Astrocyte (in vitro differentiated cells and primary cell): ENCODE measurements at regions not wholly inside any gene's neighbourhood (a gene's known extent, or its start where the extent isn't known, plus 50 kb on each side); places are given as distances from the start of the nearest gene placed in this dataset.

ENCODE experiments used
- EZH2 ChIP-seq: IDR thresholded peaks from 2 replicates; pipeline ENCODE4 v1.6.1; 2012; ENCODE audit warnings: mild to moderate bottlenecking, low read length, inconsistent platforms; ENCODE audit not compliant: insufficient read depth
- TF ChIP-seq, protein P1 (sequence below): IDR thresholded peaks from 2 replicates; pipeline ENCODE4 v1.5.1; 2011; ENCODE audit warnings: low read depth, mild to moderate bottlenecking, inconsistent platforms, low read length, moderate library complexity; ENCODE audit not compliant: insufficient read depth

- TF ChIP-seq, protein P1, sequence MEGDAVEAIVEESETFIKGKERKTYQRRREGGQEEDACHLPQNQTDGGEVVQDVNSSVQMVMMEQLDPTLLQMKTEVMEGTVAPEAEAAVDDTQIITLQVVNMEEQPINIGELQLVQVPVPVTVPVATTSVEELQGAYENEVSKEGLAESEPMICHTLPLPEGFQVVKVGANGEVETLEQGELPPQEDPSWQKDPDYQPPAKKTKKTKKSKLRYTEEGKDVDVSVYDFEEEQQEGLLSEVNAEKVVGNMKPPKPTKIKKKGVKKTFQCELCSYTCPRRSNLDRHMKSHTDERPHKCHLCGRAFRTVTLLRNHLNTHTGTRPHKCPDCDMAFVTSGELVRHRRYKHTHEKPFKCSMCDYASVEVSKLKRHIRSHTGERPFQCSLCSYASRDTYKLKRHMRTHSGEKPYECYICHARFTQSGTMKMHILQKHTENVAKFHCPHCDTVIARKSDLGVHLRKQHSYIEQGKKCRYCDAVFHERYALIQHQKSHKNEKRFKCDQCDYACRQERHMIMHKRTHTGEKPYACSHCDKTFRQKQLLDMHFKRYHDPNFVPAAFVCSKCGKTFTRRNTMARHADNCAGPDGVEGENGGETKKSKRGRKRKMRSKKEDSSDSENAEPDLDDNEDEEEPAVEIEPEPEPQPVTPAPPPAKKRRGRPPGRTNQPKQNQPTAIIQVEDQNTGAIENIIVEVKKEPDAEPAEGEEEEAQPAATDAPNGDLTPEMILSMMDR: no peak
- TF ChIP-seq EZH2: no peak
These were observed 70.0 kb upstream of the ABHD2 start for GRCh38 chr15:89018207-89018606.
